K562 (cell line): ENCODE measurements at regions not wholly inside any gene's neighbourhood (a gene's known extent, or its start where the extent isn't known, plus 50 kb on each side); places are given as distances from the start of the nearest gene placed in this dataset.
A peak's percentile ranks its signal among the peaks of the same experiment; 100 is the strongest.

Source experiments
- ASH1L ChIP-seq: fragments of 450-650 bp; IDR thresholded peaks from 2 replicates; pipeline ENCODE4 v1.6.1; 2018; ENCODE audit warnings: borderline replicate concordance, mild to moderate bottlenecking, low read depth; ENCODE audit not compliant: partially characterized antibody
- HDAC1 ChIP-seq, 2 experiments: fragments of 450-650 bp; IDR thresholded peaks; 2 replicates each; pipeline ENCODE4 v1.6.1; 2016 to 2017; ENCODE audit warnings: inconsistent platforms in 1 of 2, mild to moderate bottlenecking in 1 of 2, moderate library complexity in 1 of 2
- HDAC2 ChIP-seq: fragments of 450-650 bp; IDR thresholded peaks from 2 replicates; pipeline ENCODE4 v1.6.1; 2016; ENCODE audit warnings: mild to moderate bottlenecking
- HDGF ChIP-seq: fragments of 450-650 bp; IDR thresholded peaks from 2 replicates; pipeline ENCODE4 v1.6.1; 2016
- HNRNPUL1 ChIP-seq: fragments of 200-400 bp; formaldehyde crosslinking; IDR thresholded peaks from 2 replicates; pipeline ENCODE4 v1.6.1; 2017; ENCODE audit warnings: low read length
- KDM4B ChIP-seq, 2 experiments: fragments of 450-650 bp in 1 of 2; sonication (generic) in 1 of 2; IDR thresholded peaks; 2 replicates each; pipeline ENCODE4 v1.6.1; 2016 to 2017; ENCODE audit warnings: borderline replicate concordance in 2 of 2, antibody characterized with exemption in 1 of 2, low read depth in 1 of 2, mild to moderate bottlenecking in 1 of 2
- MGA ChIP-seq: fragments of 450-650 bp; IDR thresholded peaks from 2 replicates; pipeline ENCODE4 v1.6.1; 2016; ENCODE audit warnings: mild to moderate bottlenecking, moderate library complexity
- PRDM10 ChIP-seq: fragments of 450-650 bp; IDR thresholded peaks from 2 replicates; pipeline ENCODE4 v1.6.1; 2018; ENCODE audit not compliant: partially characterized antibody
- ZC3H4 ChIP-seq: sonication (generic); formaldehyde crosslinking; IDR thresholded peaks from 2 replicates; pipeline ENCODE4 v1.9.0; 2021; ENCODE audit warnings: missing genetic modification reagents, borderline replicate concordance
- ZNF695 ChIP-seq: fragments of 450-650 bp; formaldehyde crosslinking; IDR thresholded peaks from 2 replicates; pipeline ENCODE4 v1.4.0; 2020; ENCODE audit warnings: mild to moderate bottlenecking, moderate library complexity

GRCh38 chr7:159197066-159197975 is 52.7 kb upstream of the VIPR2 start (continued):
- TF ChIP-seq MGA (peak; percentile 90), PRDM10 (peak; percentile 33), ZNF695 (CRISPR knock-in tag) (no peak; the same call in 1 of the 2 replicates), HDAC1 (IDR thresholded peaks at IDR 0.05) (peak in 1 of 2 experiments; percentile 90; a peak in 3 of 4 replicates), KDM4B (IDR thresholded peaks at IDR 0.05; ENCODE audit: borderline replicate concordance in 2 of 2, low read depth in 1 of 2) (no peak; a peak in 1 of 4 replicates), ASH1L (no peak), ZC3H4 (CRISPR knock-in tag) (no peak), HDAC2 (peak; percentile 95; the same call in 1 of the 2 replicates), HDGF (0 out of 2 replicates have a peak, but pooled peaks have one; percentile 44), HNRNPUL1 (no peak)
